OCI-LY3 (cell line): ENCODE measurements at regions not wholly inside any gene's neighbourhood (a gene's known extent, or its start where the extent isn't known, plus 50 kb on each side); places are given as distances from the start of the nearest gene placed in this dataset.

Source experiments
- H2AFZ ChIP-seq: fragments of 200-600, 300-600 bp; shearing (Covaris generic); 2 replicates; pipeline ENCODE4 v1.6.0; 2014; ENCODE audit warnings: antibody characterized with exemption, low read depth, low read length
- H3K27ac ChIP-seq: fragments of 200-600, 300-600 bp; sonication (generic); 2 replicates; pipeline ENCODE4 v1.5.1; 2014; ENCODE audit warnings: mild to moderate bottlenecking, low read length, moderate library complexity, mixed read lengths
- H3K27me3 ChIP-seq: fragments of 200-600, 300-600 bp; sonication (generic); 2 replicates; pipeline ENCODE4 v1.6.1; 2014; ENCODE audit warnings: low read depth, low read length, mixed read lengths
- H3K36me3 ChIP-seq: fragments of 200-600, 300-600 bp; sonication (generic); replicated peaks from 2 replicates; pipeline ENCODE3; 2014; ENCODE audit warnings: low read depth, low read length, mixed read lengths
- H3K4me1 ChIP-seq: fragments of 300-600, 200-600 bp; sonication (generic); 2 replicates; pipeline ENCODE4 v1.6.1; 2014; ENCODE audit warnings: low read length, mixed read lengths
- H3K4me2 ChIP-seq: fragments of 200-600, 300-600 bp; sonication (generic); 2 replicates; pipeline ENCODE4 v1.6.1; 2014; ENCODE audit warnings: low read length, mixed read lengths
- H3K4me3 ChIP-seq: fragments of 300-600, 200-600 bp; sonication (generic); 2 replicates; pipeline ENCODE4 v1.5.1; 2014; ENCODE audit warnings: antibody characterized with exemption, mild to moderate bottlenecking, low read length, moderate library complexity
- H3K79me2 ChIP-seq: fragments of 300-600, 200-600 bp; shearing (Covaris generic); 2 replicates; pipeline ENCODE4 v1.6.1; 2014; ENCODE audit warnings: mild to moderate bottlenecking, low read length, mixed read lengths
- H3K9ac ChIP-seq: fragments of 300-600, 200-600 bp; shearing (Covaris generic); 2 replicates; pipeline ENCODE4 v1.6.0; 2014; ENCODE audit warnings: mild to moderate bottlenecking, low read length, moderate library complexity
- H3K9me3 ChIP-seq: fragments of 200-600, 300-600 bp; shearing (Covaris generic); 2 replicates; pipeline ENCODE4 v1.6.1; 2014; ENCODE audit warnings: low read length, mixed read lengths; ENCODE audit not compliant: insufficient read depth
- H4K20me1 ChIP-seq: fragments of 200-600, 300-600 bp; sonication (generic); 2 replicates; pipeline ENCODE4 v1.6.1; 2016; ENCODE audit warnings: low read length, mixed read lengths; ENCODE audit not compliant: insufficient read depth
- CTCF ChIP-seq: fragments of 200-600, 300-600 bp; sonication (generic); IDR thresholded peaks from 2 replicates; pipeline ENCODE4 v1.5.1; 2014; ENCODE audit warnings: antibody characterized with exemption, low read length, low read depth
- EZH2phosphoT487 ChIP-seq: fragments of 200-600 bp; shearing (Covaris generic); IDR thresholded peaks from 2 replicates; pipeline ENCODE4 v1.6.1; 2018; ENCODE audit warnings: antibody characterized with exemption, mixed run types, low read depth

DNA sequence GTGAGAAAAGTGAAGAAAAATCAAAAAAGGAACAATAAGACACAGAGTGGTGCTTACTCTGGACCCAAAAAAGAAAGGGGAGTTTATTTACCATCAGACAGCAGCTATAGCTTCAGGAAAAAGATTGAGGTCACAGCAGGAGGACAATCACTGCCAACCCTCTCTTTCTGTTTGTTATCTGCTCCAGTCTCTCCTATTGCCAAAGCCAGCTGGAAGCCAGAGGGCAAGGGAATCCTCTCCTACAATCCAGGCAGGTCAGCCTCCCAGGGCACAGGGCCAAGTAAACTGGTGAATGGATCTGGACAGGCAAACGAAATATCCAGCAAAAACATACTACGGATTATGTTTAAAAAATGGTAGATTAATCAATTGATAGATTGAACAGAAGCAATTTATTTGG lies 306.9 kb upstream of the SLIT2 start:
- Histone ChIP-seq H3K4me1 (peaks cover 3% of the 10 kb centered on the region; the same call in 1 of the 2 replicates), H3K79me2 (no peaks in the 10 kb centered on the region), H4K20me1 (no peaks in the 10 kb centered on the region), H3K27ac (no peak overlapping the region), H3K9ac (no peak overlapping the region), H2AFZ (no peak overlapping the region), H3K4me2 (no peak overlapping the region), H3K9me3 (no peaks in the 10 kb centered on the region), H3K4me3 (no peak overlapping the region), H3K36me3 (no peaks in the 10 kb centered on the region), H3K27me3 (no peaks in the 10 kb centered on the region)
- TF ChIP-seq CTCF (no peak), EZH2phosphoT487 (no peak)

DNA sequence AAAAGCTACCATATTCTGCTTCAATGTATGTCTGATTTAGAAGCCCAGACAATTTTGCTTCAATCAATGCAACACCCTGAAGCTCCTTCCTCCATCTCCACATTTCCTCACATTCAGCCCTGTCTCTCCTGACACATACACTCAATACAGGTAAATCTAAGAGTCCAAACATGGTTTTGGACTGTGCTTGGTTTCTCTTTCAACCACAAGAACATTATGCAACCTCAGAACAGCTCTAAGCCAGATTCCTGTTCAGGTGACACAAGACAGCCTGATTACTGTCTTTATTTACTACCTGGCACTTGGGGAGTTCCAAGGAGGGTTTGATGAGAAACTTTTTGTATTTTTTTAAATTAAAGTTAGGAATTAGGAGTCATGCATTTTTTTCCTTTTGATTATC lies 307.5 kb upstream of the SLIT2 start:
- no peak overlapping the region for H3K27ac ChIP-seq
- no peak overlapping the region for H3K4me2 ChIP-seq
- no peak for TF ChIP-seq CTCF

GRCh38 chr4:19941434-19941833 lies 310.3 kb upstream of the SLIT2 start:
- H3K9ac ChIP-seq = no peak overlapping the region
- no peaks in the 10 kb centered on the region for H4K20me1 ChIP-seq
- H3K4me1 ChIP-seq = peaks cover 3% of the 10 kb centered on the region; the same call in 1 of the 2 replicates
- no peaks in the 10 kb centered on the region for H3K9me3 ChIP-seq
- no peaks in the 10 kb centered on the region for H3K79me2 ChIP-seq
- no peak overlapping the region for H3K4me3 ChIP-seq
- H3K36me3 ChIP-seq = no peaks in the 10 kb centered on the region
- no peak overlapping the region for H2AFZ ChIP-seq
- no peak for TF ChIP-seq CTCF
- no peak overlapping the region for H3K27ac ChIP-seq
- H3K4me2 ChIP-seq = no peak overlapping the region
- H3K27me3 ChIP-seq = no peaks in the 10 kb centered on the region

More for the DNA sequence above, 307.5 kb upstream of the SLIT2 start:
- Histone ChIP-seq H3K79me2 (no peaks in the 10 kb centered on the region), H3K9me3 (no peaks in the 10 kb centered on the region), H3K36me3 (no peaks in the 10 kb centered on the region), H4K20me1 (no peaks in the 10 kb centered on the region), H3K27me3 (no peaks in the 10 kb centered on the region), H3K4me3 (no peak overlapping the region), H2AFZ (no peak overlapping the region), H3K4me1 (peaks cover 3% of the 10 kb centered on the region; the same call in 1 of the 2 replicates), H3K9ac (no peak overlapping the region)

DNA sequence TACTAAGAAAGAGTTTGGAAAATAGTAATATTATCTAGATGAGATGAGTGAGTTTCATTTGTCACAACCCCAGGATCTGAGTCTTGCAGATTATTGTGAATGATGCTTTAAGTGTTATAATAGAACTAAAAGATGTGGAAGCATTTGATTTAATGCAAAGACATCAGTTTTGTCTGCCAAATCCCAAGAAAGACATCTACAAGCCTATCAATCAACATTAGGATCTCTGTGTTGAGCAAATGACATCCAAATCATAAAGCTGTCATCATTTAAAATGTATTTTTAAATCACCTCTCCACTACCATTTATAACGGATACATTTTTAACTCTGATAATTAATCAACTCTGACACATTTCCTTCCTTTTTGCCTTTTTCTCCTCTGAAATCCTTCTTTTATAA lies 310.8 kb upstream of the SLIT2 start:
- Histone ChIP-seq H3K27ac (no peak overlapping the region), H3K36me3 (no peaks in the 10 kb centered on the region), H3K9me3 (no peaks in the 10 kb centered on the region), H3K4me2 (no peak overlapping the region), H3K9ac (no peak overlapping the region), H4K20me1 (no peaks in the 10 kb centered on the region), H3K79me2 (no peaks in the 10 kb centered on the region), H3K4me1 (peaks cover 3% of the 10 kb centered on the region; the same call in 1 of the 2 replicates), H3K27me3 (no peaks in the 10 kb centered on the region), H3K4me3 (no peak overlapping the region), H2AFZ (no peak overlapping the region)
- TF ChIP-seq EZH2phosphoT487 (no peak), CTCF (no peak)
